ENCODE measurements at regions not wholly inside any gene's neighbourhood (a gene's known extent, or its start where the extent isn't known, plus 50 kb on each side); places are given as distances from the start of the nearest gene placed in this dataset.

DNA sequence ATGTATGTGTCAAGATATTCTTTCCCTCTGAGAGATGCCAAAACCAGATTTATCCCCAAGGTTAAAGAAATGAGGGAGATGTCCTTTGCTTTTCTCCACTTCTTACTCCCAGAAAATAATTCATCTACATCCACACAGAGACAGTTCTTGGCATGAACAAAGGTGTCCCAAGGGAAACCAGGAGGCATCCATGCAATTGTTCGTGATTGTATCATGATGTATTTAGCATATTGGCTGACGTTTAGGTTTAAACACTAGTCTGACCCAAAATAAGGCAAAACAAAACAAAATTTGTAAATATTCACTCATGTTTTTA is 223.9 kb downstream of the C7orf25 start:
- TF ChIP-seq POLR2A (IDR thresholded peaks at IDR 0.05), result no peak
- TF ChIP-seq, protein P1, sequence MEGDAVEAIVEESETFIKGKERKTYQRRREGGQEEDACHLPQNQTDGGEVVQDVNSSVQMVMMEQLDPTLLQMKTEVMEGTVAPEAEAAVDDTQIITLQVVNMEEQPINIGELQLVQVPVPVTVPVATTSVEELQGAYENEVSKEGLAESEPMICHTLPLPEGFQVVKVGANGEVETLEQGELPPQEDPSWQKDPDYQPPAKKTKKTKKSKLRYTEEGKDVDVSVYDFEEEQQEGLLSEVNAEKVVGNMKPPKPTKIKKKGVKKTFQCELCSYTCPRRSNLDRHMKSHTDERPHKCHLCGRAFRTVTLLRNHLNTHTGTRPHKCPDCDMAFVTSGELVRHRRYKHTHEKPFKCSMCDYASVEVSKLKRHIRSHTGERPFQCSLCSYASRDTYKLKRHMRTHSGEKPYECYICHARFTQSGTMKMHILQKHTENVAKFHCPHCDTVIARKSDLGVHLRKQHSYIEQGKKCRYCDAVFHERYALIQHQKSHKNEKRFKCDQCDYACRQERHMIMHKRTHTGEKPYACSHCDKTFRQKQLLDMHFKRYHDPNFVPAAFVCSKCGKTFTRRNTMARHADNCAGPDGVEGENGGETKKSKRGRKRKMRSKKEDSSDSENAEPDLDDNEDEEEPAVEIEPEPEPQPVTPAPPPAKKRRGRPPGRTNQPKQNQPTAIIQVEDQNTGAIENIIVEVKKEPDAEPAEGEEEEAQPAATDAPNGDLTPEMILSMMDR (IDR thresholded peaks at IDR 0.05), result no peak
- Histone ChIP-seq H3K9me3 (no peaks in the 10 kb centered on the region), H3K4me3 (no peak overlapping the region), H3K27ac (no peak overlapping the region), H3K4me1 (no peaks in the 10 kb centered on the region), H3K36me3 (no peaks in the 10 kb centered on the region), H3K27me3 (no peaks in the 10 kb centered on the region)
- DNase-seq, result no peak

DNA sequence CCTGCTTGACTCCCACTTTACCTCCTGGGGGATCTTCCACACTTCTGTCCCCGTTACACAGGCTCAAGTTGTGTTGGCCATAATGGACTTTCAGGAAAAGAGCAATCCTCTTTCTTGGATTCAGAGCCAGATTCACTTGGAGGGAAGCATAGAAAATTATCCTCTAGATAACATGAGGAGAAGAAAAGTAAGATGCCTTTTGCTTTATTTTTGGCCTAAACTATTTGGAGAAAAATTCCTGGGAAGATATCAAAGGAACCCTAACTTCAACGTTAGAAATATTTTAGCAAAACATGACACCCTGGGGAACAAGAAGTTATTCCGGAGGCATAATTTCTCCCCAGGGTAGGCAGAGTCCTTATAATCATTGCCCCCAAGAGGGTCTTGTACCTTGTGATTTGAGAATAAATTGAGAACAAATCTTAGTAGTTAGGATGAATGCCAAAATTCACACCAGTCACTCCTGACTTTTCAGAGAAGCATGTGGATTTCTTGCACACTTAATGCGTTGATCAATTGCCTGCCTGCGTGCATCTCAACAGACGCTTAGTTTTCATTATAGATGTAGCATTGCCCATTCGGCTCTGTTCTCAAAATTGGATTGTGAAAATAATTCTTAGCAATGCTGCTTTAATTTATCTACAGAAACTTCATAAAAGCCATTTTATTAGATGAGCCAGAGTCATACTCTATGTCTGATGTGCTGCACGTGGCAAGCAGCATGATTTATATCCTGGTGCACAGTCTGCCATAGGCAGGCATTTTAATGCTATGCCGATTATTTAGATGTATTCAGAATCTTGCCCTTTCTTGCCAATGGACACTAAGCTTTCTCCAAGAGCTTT is 224.4 kb downstream of the C7orf25 start:
- H3K4me1 ChIP-seq, result no peaks in the 10 kb centered on the region
- H3K9me3 ChIP-seq, result no peaks in the 10 kb centered on the region
- TF ChIP-seq, protein P1 (IDR thresholded peaks at IDR 0.05), result no peak
- TF ChIP-seq POLR2A (IDR thresholded peaks at IDR 0.05), result no peak
- no peaks in the 10 kb centered on the region for H3K36me3 ChIP-seq
- DNase-seq, result no peak
- no peak overlapping the region for H3K27ac ChIP-seq
- H3K4me3 ChIP-seq, result no peak overlapping the region
- H3K27me3 ChIP-seq, result no peaks in the 10 kb centered on the region

DNA sequence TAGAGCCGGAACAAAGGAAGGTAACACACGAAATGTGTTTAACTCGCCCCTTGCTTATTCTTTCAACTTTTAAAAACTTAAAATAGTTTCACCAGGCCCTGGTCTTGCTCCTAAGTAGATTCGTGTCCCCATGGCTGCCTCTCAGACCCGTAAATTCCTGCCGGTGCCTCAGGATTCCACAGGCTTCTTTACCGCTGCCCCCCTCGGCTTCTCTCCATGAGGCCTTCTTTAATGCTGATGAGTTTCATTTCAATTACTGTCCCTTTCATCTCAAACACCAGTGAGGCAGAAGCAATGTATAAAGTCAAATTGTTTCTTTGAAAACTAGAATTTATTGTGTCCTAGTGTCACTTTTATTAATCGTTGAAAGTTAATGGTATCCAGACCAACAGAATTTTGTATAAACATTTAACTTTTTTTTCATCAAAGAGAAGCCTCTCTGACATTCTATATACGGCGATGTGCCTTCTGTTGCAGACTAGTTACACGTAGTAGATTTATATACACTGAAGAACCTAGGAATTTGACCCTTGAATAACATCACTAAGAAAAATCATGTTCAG is 225.2 kb downstream of the C7orf25 start:
- TF ChIP-seq POLR2A (IDR thresholded peaks at IDR 0.05), result no peak
- TF ChIP-seq, protein P1 (IDR thresholded peaks at IDR 0.05), result no peak
- Histone ChIP-seq H3K36me3 (no peaks in the 10 kb centered on the region), H3K4me1 (no peaks in the 10 kb centered on the region), H3K27ac (peak overlapping the region in 1 of 4 donors; percentile 22), H3K27me3 (no peaks in the 10 kb centered on the region), H3K9me3 (no peaks in the 10 kb centered on the region), H3K4me3 (no peak overlapping the region)
- no peak for DNase-seq

DNA sequence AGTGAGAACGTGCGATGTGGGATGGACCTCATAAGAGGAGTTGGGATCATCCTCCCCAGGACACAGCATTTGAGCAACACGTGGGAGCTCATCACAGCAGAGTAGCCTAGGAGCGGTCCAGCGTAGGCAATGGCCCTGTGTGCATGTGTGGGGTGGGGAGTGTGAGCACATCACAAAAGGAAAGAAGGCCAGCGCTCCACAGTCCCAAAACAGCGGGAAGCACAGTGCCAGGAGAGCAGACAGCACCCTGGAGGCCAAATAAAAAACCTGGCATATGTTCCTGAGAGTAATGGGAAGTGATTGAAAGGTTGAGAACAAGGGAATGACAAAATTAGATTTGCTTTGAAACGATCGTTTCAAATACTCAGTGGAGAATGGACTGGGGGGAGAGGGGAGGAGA is 226.0 kb downstream of the C7orf25 start:
- Histone ChIP-seq H3K4me1 (no peaks in the 10 kb centered on the region), H3K27me3 (no peaks in the 10 kb centered on the region), H3K36me3 (no peaks in the 10 kb centered on the region), H3K27ac (no peak overlapping the region), H3K4me3 (no peak overlapping the region), H3K9me3 (no peaks in the 10 kb centered on the region)
- DNase-seq, result no peak
- TF ChIP-seq POLR2A (IDR thresholded peaks at IDR 0.05), result no peak
- TF ChIP-seq, protein P1 (IDR thresholded peaks at IDR 0.05), result no peak

DNA sequence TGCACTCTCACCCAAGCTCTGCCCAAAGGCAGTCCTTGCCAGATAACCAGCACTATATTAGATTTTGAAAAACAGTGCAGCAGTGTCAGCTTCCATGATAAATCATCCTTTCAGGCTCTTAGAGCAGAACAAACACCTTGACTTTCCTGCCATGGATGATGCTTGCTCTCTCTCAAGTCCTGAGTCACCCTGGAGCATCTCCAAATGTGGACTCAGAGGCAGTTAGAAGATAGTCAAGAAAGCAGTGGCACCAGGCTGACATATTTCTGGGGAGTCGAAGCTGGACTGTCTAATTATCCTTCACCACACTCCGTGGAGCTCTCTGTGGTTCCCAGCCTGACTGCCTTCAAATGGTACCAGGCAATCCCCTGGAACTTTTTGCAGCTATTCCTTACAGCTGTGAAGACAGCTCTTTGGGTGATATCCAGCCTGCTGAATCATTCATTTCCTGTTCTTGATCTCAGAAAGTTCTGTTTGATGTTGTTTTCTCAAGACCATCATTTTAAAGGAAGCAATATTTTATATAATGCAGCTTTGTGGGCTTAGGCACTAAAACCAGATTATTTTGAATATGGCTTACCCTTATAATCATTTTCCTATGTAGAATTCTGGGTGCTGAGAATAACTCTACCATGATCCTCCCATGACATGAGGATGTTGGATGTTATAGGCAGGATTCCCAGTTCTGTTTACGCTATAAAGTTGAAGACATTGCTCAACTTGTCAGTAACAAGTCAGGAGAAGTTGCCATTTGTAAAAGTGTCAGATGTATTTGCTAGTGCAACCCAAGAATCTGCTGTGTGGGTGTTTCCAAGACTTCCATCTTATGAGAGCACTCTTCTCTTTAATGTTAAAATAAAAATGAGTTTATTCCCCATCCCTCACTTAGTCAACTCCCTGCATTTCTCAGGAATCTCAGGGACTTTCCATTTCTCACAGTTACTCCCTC is 233.8 kb downstream of the C7orf25 start:
- Histone ChIP-seq H3K4me3 (no peak overlapping the region), H3K4me1 (no peaks in the 10 kb centered on the region), H3K27me3 (no peaks in the 10 kb centered on the region), H3K36me3 (no peaks in the 10 kb centered on the region), H3K27ac (peak overlapping the region in 1 of 4 donors; percentile 45), H3K9me3 (no peaks in the 10 kb centered on the region)
- no peak for DNase-seq
- TF ChIP-seq, protein P1 (IDR thresholded peaks at IDR 0.05), result no peak
- no peak for TF ChIP-seq POLR2A (IDR thresholded peaks at IDR 0.05)

Measured in Peyer's patch (tissue), 4 donors.